ENCODE measurements at regions not wholly inside any gene's neighbourhood (a gene's known extent, or its start where the extent isn't known, plus 50 kb on each side); places are given as distances from the start of the nearest gene placed in this dataset.
A peak's percentile ranks its signal among the peaks of the same experiment; 100 is the strongest.

- TF ChIP-seq, protein P1, sequence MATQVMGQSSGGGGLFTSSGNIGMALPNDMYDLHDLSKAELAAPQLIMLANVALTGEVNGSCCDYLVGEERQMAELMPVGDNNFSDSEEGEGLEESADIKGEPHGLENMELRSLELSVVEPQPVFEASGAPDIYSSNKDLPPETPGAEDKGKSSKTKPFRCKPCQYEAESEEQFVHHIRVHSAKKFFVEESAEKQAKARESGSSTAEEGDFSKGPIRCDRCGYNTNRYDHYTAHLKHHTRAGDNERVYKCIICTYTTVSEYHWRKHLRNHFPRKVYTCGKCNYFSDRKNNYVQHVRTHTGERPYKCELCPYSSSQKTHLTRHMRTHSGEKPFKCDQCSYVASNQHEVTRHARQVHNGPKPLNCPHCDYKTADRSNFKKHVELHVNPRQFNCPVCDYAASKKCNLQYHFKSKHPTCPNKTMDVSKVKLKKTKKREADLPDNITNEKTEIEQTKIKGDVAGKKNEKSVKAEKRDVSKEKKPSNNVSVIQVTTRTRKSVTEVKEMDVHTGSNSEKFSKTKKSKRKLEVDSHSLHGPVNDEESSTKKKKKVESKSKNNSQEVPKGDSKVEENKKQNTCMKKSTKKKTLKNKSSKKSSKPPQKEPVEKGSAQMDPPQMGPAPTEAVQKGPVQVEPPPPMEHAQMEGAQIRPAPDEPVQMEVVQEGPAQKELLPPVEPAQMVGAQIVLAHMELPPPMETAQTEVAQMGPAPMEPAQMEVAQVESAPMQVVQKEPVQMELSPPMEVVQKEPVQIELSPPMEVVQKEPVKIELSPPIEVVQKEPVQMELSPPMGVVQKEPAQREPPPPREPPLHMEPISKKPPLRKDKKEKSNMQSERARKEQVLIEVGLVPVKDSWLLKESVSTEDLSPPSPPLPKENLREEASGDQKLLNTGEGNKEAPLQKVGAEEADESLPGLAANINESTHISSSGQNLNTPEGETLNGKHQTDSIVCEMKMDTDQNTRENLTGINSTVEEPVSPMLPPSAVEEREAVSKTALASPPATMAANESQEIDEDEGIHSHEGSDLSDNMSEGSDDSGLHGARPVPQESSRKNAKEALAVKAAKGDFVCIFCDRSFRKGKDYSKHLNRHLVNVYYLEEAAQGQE (IDR thresholded peaks at IDR 0.05; ENCODE audit: unreplicated experiment) = no peak
- TF ChIP-seq POLR2AphosphoS5 (IDR thresholded peaks at IDR 0.05; ENCODE audit: low read depth) (no peak), EZH2phosphoT487 (IDR thresholded peaks at IDR 0.05; ENCODE audit: unreplicated experiment) (no peak), EZH2 (IDR thresholded peaks at IDR 0.05; ENCODE audit: low read depth, unreplicated experiment) (no peak), ETS1 (IDR thresholded peaks at IDR 0.05) (no peak), NANOG (IDR thresholded peaks at IDR 0.05; ENCODE audit: borderline replicate concordance) (peak; percentile 80), JUNB (IDR thresholded peaks at IDR 0.05; ENCODE audit: unreplicated experiment) (no peak)
Measured at GRCh38 chr7:89987665-89988064, 166.6 kb upstream of the STEAP1 start (continued).

DNA sequence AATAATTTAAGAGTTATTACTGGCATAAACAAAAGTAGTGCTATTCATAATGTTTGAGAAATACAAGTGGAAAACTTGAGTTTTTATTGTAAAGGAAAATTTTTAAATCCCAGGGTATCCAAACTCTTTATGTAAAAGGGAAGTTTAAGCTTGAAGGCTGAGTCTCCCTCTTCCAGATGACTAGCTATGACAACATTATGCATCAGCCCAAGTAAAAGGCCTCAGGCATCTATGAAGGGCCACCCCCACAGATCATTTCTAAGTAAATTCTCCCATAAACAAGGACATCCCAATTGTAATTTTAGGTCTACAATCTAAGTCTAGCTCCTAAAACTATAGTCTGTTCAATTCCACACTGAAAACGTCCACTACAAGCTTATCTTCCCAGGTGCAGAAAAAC lies 166.2 kb upstream of the STEAP1 start:
- Mint-ChIP-seq H3K4me1 (peaks cover 24% of the 10 kb centered on the region), H3K4me3 (no peak overlapping the region), H3K36me3 (ENCODE audit: low read depth) (no peaks in the 10 kb centered on the region; the same call in 2 of the 3 replicates), H3K9me3 (peaks cover 6% of the 10 kb centered on the region; the same call in 1 of the 3 replicates), H3K27me3 (ENCODE audit: insufficient read depth, low read depth, poor library complexity) (peaks cover 5% of the 10 kb centered on the region), H3K27ac (no peak overlapping the region)
- Histone ChIP-seq H3K79me2 (replicated peaks; ENCODE audit: insufficient read depth) (no peaks in the 10 kb centered on the region), H3K9me2 (ENCODE audit: insufficient read depth) (no peaks in the 10 kb centered on the region), H3F3A (replicated peaks; ENCODE audit: low read depth) (no peaks in the 10 kb centered on the region), H3K4me2 (peak overlapping the region; percentile 35), H3K4me1 (ENCODE audit: insufficient read depth) (peaks cover 23% of the 10 kb centered on the region), H3K27ac (ENCODE audit: low read depth) (no peak overlapping the region), H3K36me3 (ENCODE audit: insufficient read depth) (no peaks in the 10 kb centered on the region), H2AFZ (no peak overlapping the region), H4K20me1 (replicated peaks; ENCODE audit: insufficient read depth) (no peaks in the 10 kb centered on the region), H3K4me3 (peak overlapping the region; percentile 2; the same call in 1 of the 2 replicates), H3K27me3 (ENCODE audit: insufficient read depth) (peaks cover 48% of the 10 kb centered on the region)
- DNase-seq (ENCODE audit: low spot score) (no peak), ATAC-seq (no peak)
- TF ChIP-seq CTCF (conservative IDR thresholded peaks at IDR 0.05; ENCODE audit: low read depth in 2 of 2) (no peak), ZNF114 (CRISPR knock-in tag; IDR thresholded peaks at IDR 0.05) (no peak), STAT1 (IDR thresholded peaks at IDR 0.05; ENCODE audit: unreplicated experiment) (no peak), POLR2AphosphoS5 (IDR thresholded peaks at IDR 0.05; ENCODE audit: low read depth) (no peak)
- TF ChIP-seq, protein P1 (IDR thresholded peaks at IDR 0.05; ENCODE audit: unreplicated experiment) = no peak
